Right atrium auricular region (tissue), 2 donors: ENCODE measurements at regions not wholly inside any gene's neighbourhood (a gene's known extent, or its start where the extent isn't known, plus 50 kb on each side); places are given as distances from the start of the nearest gene placed in this dataset.
"Not testable (repeated sequence)": the region's sequence is repeated elsewhere in the genome, so short reads cannot be mapped to it uniquely, and the experiment has no call there.

Experiments
- DNase-seq: peaks from one replicate; pipeline ENCODE4 v3.0.0-alpha.2; 2019; ENCODE audit warnings: low spot score
- H3K27ac ChIP-seq, 2 donors: fragments of 200-600 bp; sonication (generic); 1 replicate in 1 of 2; 2 replicates in 1 of 2; pipeline ENCODE4 v1.5.1; 2016 to 2019
- H3K27me3 ChIP-seq, 2 donors: fragments of 200-600 bp; sonication (generic); one replicate each; pipeline versions ENCODE4 v1.5.1 to v1.6.0; 2017 to 2019
- H3K36me3 ChIP-seq: fragments of 200-600 bp; sonication (generic); one replicate; pipeline ENCODE4 v1.5.1; 2016
- H3K4me1 ChIP-seq, 2 donors: fragments of 200-600 bp; sonication (generic); one replicate each; pipeline versions ENCODE4 v1.5.1 to v1.6.0; 2017 to 2019
- H3K4me3 ChIP-seq, 2 donors: fragments of 200-600 bp; sonication (generic); 1 replicate in 1 of 2; 2 replicates in 1 of 2; pipeline ENCODE4 v1.5.1; 2017 to 2019; ENCODE audit warnings: mild to moderate bottlenecking in 1 of 2, moderate library complexity in 1 of 2
- H3K9me3 ChIP-seq, 2 donors: fragments of 200-600 bp; sonication (generic); one replicate each; pipeline ENCODE4 v1.5.1; 2019
- TF ChIP-seq, protein P1 (sequence below), 2 donors: fragments of 200-600 bp; sonication (generic); IDR thresholded peaks; one replicate each; pipeline ENCODE4 v1.5.1; 2019; ENCODE audit warnings: antibody characterized with exemption in 2 of 2

DNA sequence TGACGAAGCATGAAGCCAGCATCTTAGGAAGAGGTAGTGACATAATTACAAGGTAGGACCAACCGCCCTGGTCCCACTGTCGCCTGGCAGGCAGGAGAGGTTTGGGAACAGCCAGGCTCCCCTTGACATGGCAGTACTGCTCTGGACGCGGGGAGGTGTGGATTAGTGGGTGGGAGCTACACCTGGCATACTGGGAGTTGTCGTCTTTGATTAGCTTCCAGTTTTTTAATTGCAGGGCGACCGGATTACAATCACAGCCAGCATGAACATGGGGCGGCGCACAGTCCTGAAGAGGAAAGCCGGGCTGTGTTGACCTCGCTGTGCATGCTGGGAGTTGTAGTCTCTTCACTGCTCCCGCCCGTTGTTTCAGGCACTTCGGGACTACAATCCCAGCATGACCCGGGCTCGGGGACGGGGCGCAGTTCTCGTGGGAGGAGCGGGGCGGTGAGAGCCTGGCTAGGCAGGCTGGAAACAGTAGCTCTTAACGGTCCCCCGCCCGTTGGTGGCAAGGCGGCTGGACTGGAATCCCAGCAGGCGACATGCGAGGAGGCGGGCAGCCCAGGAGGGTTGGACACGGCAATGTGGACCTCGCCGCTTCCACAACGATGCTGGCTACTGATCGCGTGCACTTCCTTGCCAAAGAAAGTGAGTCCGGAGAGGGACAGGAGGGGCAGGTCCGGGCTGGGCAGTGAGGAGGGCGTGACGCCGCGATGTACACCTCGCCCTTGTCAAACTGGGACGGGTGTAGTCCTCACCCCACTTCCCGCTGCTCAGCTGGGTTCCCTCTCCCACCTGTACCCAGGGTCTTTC, 98.0 kb upstream of the ZNF722 start:
- Histone ChIP-seq H3K27ac (peak overlapping the region in 1 of 2 donors; percentile 62), H3K27me3 (no peaks in the 10 kb centered on the region), H3K9me3 (peaks cover 0 to 41% of the 10 kb centered on the region in 2 donors), H3K4me3 (peak overlapping the region; percentile 23 to 75), H3K36me3 (no peaks in the 10 kb centered on the region), H3K4me1 (peaks cover 0 to 4% of the 10 kb centered on the region in 2 donors)
- TF ChIP-seq, protein P1, sequence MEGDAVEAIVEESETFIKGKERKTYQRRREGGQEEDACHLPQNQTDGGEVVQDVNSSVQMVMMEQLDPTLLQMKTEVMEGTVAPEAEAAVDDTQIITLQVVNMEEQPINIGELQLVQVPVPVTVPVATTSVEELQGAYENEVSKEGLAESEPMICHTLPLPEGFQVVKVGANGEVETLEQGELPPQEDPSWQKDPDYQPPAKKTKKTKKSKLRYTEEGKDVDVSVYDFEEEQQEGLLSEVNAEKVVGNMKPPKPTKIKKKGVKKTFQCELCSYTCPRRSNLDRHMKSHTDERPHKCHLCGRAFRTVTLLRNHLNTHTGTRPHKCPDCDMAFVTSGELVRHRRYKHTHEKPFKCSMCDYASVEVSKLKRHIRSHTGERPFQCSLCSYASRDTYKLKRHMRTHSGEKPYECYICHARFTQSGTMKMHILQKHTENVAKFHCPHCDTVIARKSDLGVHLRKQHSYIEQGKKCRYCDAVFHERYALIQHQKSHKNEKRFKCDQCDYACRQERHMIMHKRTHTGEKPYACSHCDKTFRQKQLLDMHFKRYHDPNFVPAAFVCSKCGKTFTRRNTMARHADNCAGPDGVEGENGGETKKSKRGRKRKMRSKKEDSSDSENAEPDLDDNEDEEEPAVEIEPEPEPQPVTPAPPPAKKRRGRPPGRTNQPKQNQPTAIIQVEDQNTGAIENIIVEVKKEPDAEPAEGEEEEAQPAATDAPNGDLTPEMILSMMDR (IDR thresholded peaks at IDR 0.05) = peak in 1 of 2 donors; percentile 16
- peak; percentile 75 for DNase-seq

DNA sequence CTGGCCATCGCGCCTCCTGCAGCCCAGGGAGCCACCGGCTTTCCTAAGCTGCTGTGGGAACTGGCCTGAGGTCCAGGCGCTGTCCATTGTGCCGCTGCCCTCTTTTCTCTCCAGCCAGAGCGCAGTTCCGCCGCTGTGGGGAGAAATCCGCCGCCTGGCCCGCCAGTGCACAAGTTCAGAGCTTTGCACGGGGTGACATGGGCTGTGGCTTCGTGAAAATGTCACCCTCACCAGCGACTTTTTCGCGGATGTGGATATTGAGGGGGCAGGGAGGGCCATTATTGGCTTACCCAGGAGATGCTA, 97.5 kb upstream of the ZNF722 start:
- peaks cover 0 to 41% of the 10 kb centered on the region in 2 donors for H3K9me3 ChIP-seq
- peak overlapping the region in 1 of 2 donors; percentile 75 for H3K4me3 ChIP-seq
- peak overlapping the region in 1 of 2 donors; percentile 62 for H3K27ac ChIP-seq
- H3K4me1 ChIP-seq, DNase-seq, H3K36me3 ChIP-seq, H3K27me3 ChIP-seq: not testable (repeated sequence)

DNA sequence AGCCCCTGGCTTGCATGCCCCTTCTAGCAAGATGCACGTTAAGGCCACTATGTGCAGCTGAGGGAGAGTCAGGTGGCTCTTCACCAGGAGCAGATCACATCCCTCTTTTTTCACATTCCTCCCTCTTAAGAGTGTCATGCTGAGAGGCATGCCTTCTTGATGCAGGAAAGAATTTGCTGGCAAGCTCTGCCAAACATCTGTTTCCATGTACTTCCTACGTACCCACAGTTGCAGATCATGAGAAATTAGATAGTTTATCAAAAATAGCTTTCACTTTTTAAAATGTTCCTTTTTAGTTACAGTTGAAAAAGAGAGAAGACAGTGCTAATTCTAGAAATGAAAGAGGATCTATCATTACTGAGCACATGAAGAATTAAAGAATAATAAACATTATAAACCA, 79.7 kb upstream of the ZNF722 start:
- no peaks in the 10 kb centered on the region for H3K36me3 ChIP-seq
- TF ChIP-seq, protein P1 (IDR thresholded peaks at IDR 0.05) = no peak
- H3K9me3 ChIP-seq = peaks cover 0 to 7% of the 10 kb centered on the region in 2 donors
- no peak overlapping the region for H3K4me3 ChIP-seq
- no peaks in the 10 kb centered on the region for H3K4me1 ChIP-seq
- no peak for DNase-seq
- no peak overlapping the region for H3K27ac ChIP-seq
- no peaks in the 10 kb centered on the region for H3K27me3 ChIP-seq

DNA sequence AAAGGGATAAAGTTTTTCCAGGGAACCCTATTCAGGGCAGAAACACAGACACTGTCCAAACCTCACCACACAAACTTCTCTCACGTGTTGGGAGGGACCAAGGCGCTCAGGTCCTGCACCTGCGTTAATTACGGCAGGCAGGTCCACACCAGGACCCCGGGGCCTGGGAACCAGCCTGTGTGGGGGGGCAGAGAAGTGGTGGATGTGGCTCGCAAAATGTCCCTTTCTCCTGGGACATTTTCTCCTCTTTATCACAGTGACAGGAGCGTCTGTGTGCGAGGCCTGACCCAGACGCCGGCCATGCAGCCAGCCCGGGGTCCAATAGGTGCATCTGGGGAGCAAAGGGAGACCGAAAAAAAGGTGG, 73.4 kb upstream of the ZNF722 start:
- Histone ChIP-seq H3K36me3 (no peaks in the 10 kb centered on the region), H3K27me3 (no peaks in the 10 kb centered on the region), H3K4me3 (peak overlapping the region; percentile 31 to 76), H3K4me1 (peaks cover 0 to 12% of the 10 kb centered on the region in 2 donors), H3K27ac (peak overlapping the region in 1 of 2 donors; percentile 87), H3K9me3 (peaks cover 0 to 24% of the 10 kb centered on the region in 2 donors)
- DNase-seq = no peak
- TF ChIP-seq, protein P1 (IDR thresholded peaks at IDR 0.05) = no peak

DNA sequence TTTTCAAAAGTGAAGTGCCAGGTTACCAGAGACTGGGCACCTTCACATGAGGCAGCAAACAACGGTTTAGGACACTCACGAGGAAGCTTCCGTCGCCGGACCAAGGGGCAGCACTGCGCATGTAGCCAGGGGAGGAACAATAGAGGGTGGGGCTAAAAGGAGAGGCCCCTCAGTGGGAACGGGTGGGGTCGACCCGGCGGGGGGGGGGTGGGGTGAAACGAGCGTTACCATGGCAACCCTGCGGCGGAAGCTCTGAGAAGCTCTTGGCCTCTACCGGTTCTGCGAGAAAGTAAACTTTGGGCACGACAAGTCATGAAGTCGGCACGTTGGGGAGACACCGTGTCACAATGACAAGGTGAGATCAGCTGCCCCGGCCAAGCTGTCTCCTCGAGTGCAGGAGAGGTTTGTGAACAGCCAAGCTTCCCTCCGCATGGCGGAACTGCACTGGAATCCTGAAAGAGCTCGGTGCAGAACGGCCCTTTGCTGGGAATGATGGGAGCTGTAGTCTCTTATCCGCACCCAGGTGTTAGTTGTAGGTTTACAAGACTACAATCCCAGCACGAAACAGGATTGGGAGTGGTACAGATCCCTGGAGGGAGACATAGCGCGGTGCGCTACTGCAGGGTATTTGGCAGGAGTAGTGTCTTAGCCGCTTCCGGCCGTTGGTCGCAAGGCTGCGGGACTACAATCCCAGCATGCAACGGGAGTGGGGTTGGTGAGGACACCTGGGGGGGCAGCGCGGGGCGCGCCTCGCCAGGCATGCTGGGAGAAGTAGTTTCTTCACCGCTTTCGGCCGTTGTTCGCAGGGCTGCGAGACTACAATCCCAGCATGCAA, 72.8 kb upstream of the ZNF722 start:
- H3K36me3 ChIP-seq = no peaks in the 10 kb centered on the region
- H3K4me3 ChIP-seq = peak overlapping the region; percentile 31 to 76
- H3K4me1 ChIP-seq = peaks cover 0 to 12% of the 10 kb centered on the region in 2 donors
- TF ChIP-seq, protein P1 (IDR thresholded peaks at IDR 0.05) = no peak
- no peak for DNase-seq
- peak overlapping the region in 1 of 2 donors; percentile 87 for H3K27ac ChIP-seq
- H3K9me3 ChIP-seq = peaks cover 0 to 26% of the 10 kb centered on the region in 2 donors
- H3K27me3 ChIP-seq = no peaks in the 10 kb centered on the region

DNA sequence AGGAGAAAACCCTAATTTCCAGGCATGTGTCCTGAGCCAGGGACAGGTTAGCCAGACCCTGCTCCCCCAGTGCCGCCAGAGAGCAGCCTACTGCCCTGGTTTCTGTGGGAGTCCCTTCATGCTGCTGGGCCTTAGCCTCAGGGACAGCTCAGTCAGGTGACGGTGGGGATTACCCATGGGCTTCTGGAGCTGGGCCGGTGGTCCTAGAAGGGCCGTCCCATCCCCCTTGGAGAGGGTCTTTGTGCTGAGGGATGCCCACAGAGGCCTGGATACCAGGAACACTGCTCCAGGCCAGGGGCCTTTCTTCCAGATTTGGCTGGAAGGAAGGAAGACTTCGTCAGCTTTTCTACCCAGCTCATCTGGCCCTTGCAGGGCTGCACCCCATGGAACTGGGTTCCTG, 71.4 kb upstream of the ZNF722 start:
- peak overlapping the region in 1 of 2 donors; percentile 87 for H3K27ac ChIP-seq
- no peaks in the 10 kb centered on the region for H3K27me3 ChIP-seq
- no peak for DNase-seq
- peaks cover 0 to 12% of the 10 kb centered on the region in 2 donors for H3K4me1 ChIP-seq
- TF ChIP-seq, protein P1 (IDR thresholded peaks at IDR 0.05) = no peak
- H3K36me3 ChIP-seq = no peaks in the 10 kb centered on the region
- H3K4me3 ChIP-seq = peak overlapping the region in 1 of 2 donors; percentile 76
- H3K9me3 ChIP-seq = peaks cover 0 to 32% of the 10 kb centered on the region in 2 donors
